Body of pancreas (tissue), 4 donors: ENCODE measurements at regions not wholly inside any gene's neighbourhood (a gene's known extent, or its start where the extent isn't known, plus 50 kb on each side); places are given as distances from the start of the nearest gene placed in this dataset.

ENCODE experiments used
- POLR2A ChIP-seq, 3 donors: fragments of 450-650 bp; IDR thresholded peaks; one replicate each; pipeline ENCODE4 v1.6.1; 2016; ENCODE audit warnings: antibody characterized with exemption in 3 of 3, mild to moderate bottlenecking in 2 of 3
- TF ChIP-seq, protein P1 (sequence below), 7 experiments: fragments of 450-650 bp in 4 of 7; fragments of 200-600 bp in 3 of 7; sonication (generic) in 3 of 7; IDR thresholded peaks; one replicate each; pipeline ENCODE4 v1.5.1; 2016 to 2019; ENCODE audit warnings: antibody characterized with exemption in 7 of 7

DNA sequence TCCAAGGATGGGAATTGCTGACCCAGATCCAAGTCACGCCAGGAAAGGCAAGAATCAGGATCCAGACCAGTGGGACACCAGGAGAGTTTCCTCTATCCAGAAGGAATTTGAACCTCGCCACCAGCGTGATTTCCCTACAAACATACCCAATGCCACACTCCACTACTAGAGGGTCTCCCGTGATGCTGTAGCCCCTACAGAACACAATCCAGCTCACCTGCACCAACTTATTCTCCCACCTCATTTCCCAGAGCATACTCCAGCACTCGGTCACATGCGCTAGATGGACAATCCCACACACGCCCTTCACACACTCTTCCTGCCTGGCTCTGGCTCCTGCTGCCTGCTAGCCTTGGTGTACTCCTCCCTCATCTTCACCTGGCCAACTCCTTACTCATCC lies 142.1 kb upstream of the PDE1C start:
- TF ChIP-seq, protein P1, sequence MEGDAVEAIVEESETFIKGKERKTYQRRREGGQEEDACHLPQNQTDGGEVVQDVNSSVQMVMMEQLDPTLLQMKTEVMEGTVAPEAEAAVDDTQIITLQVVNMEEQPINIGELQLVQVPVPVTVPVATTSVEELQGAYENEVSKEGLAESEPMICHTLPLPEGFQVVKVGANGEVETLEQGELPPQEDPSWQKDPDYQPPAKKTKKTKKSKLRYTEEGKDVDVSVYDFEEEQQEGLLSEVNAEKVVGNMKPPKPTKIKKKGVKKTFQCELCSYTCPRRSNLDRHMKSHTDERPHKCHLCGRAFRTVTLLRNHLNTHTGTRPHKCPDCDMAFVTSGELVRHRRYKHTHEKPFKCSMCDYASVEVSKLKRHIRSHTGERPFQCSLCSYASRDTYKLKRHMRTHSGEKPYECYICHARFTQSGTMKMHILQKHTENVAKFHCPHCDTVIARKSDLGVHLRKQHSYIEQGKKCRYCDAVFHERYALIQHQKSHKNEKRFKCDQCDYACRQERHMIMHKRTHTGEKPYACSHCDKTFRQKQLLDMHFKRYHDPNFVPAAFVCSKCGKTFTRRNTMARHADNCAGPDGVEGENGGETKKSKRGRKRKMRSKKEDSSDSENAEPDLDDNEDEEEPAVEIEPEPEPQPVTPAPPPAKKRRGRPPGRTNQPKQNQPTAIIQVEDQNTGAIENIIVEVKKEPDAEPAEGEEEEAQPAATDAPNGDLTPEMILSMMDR (IDR thresholded peaks at IDR 0.05) = no peak
- TF ChIP-seq POLR2A (IDR thresholded peaks at IDR 0.05) = no peak
